OCI-LY7 (cell line): ENCODE measurements at regions not wholly inside any gene's neighbourhood (a gene's known extent, or its start where the extent isn't known, plus 50 kb on each side); places are given as distances from the start of the nearest gene placed in this dataset.

Experiments
- BruUV-seq: library from RNA; stranded (reverse); fragments of 400-500 nt; replicated peaks from 2 replicates; lab custom pipeline; 2021; lab: Mats Ljungman, UMichigan
- CTCF ChIA-PET: fragments of 300-600 bp; sonication (Branson Sonifier 250); formaldehyde crosslinking; loops from one replicate; lab custom pipeline; 2022; ENCODE audit warnings: antibody characterized with exemption; ENCODE audit not compliant: unreplicated experiment; lab: Charles Lee
- POLR2A ChIA-PET: fragments of 300-600 bp; sonication (Branson Sonifier 250); formaldehyde crosslinking; loops from one replicate; lab custom pipeline; 2022; ENCODE audit warnings: antibody characterized with exemption; lab: Charles Lee
- DNase-seq: peaks from one replicate; pipeline ENCODE4 v3.0.0-alpha.2; 2015; ENCODE audit warnings: low spot score
- H2AFZ ChIP-seq: fragments of 200-600 bp; sonication (generic), shearing (Covaris generic); 2 replicates; pipeline ENCODE4 v1.6.1; 2014; ENCODE audit warnings: mild to moderate bottlenecking, antibody characterized with exemption, low read length, moderate library complexity
- H3K27ac ChIP-seq: fragments of 200-600 bp; sonication (generic); 2 replicates; pipeline ENCODE4 v1.5.1; 2014; ENCODE audit warnings: mixed run types, low read depth, mild to moderate bottlenecking, moderate library complexity, low read length, inconsistent platforms; ENCODE audit not compliant: poor library complexity, severe bottlenecking
- H3K36me3 ChIP-seq: fragments of 200-600 bp; sonication (generic); 2 replicates; pipeline ENCODE4 v1.6.1; 2014; ENCODE audit warnings: mild to moderate bottlenecking, antibody characterized with exemption, low read length, moderate library complexity, mixed read lengths; ENCODE audit not compliant: insufficient read depth
- H3K4me1 ChIP-seq: fragments of 200-600 bp; sonication (generic); 2 replicates; pipeline ENCODE4 v1.5.1; 2014; ENCODE audit warnings: mild to moderate bottlenecking, low read length; ENCODE audit not compliant: insufficient read depth, poor library complexity, severe bottlenecking
- H3K4me2 ChIP-seq: fragments of 200-600 bp; sonication (generic); 2 replicates; pipeline ENCODE4 v1.6.1; 2014; ENCODE audit warnings: mild to moderate bottlenecking, low read length
- H3K4me3 ChIP-seq: fragments of 200-600 bp; sonication (generic); 2 replicates; pipeline ENCODE4 v1.5.1; 2014; ENCODE audit warnings: mild to moderate bottlenecking, low read depth, low read length; ENCODE audit not compliant: poor library complexity, severe bottlenecking
- H3K79me2 ChIP-seq: fragments of 200-600 bp; sonication (generic); 2 replicates; pipeline ENCODE4 v1.6.1; 2016; ENCODE audit warnings: low read depth, mild to moderate bottlenecking, low read length, moderate library complexity, mixed read lengths; ENCODE audit not compliant: insufficient read depth
- H3K9me2 ChIP-seq: fragments of 200-600 bp; sonication (generic); 2 replicates; pipeline ENCODE4 v1.6.1; 2016; ENCODE audit warnings: mild to moderate bottlenecking, low read length, mixed read lengths; ENCODE audit not compliant: insufficient read depth
- H3K9me3 ChIP-seq: fragments of 200-600 bp; sonication (generic); 2 replicates; pipeline ENCODE4 v1.6.1; 2014; ENCODE audit warnings: mild to moderate bottlenecking, mixed run types, low read length, mixed read lengths
- H4K20me1 ChIP-seq: fragments of 200-600 bp; sonication (generic); 2 replicates; pipeline ENCODE4 v1.6.1; 2014; ENCODE audit warnings: mild to moderate bottlenecking, antibody characterized with exemption, low read length, moderate library complexity, mixed read lengths; ENCODE audit not compliant: insufficient read depth
- CTCF ChIP-seq: fragments of 200-600 bp; sonication (generic); conservative IDR thresholded peaks from 2 replicates; pipeline ENCODE4 v1.5.1; 2014; ENCODE audit warnings: mild to moderate bottlenecking, antibody characterized with exemption, low read length, moderate library complexity, mixed read lengths
- EZH2phosphoT487 ChIP-seq: fragments of 200-600 bp; sonication (generic); IDR thresholded peaks from 2 replicates; pipeline ENCODE4 v1.6.1; 2018; ENCODE audit warnings: low read depth, borderline replicate concordance, mild to moderate bottlenecking, mixed run types, antibody characterized with exemption, low read length, moderate library complexity, mixed read lengths
- intact Hi-C: fragments of 100-400 bp; cut with micrococcal nuclease; formaldehyde crosslinking; loops from one replicate; pipeline ENCODE4 v1.10.0; 2022; ENCODE audit not compliant: unreplicated experiment

GRCh38 chr1:69506311-69506710, 61.4 kb upstream of the LRRC7 start:
- ChIA-PET POLR2A (no interaction called here), CTCF (no interaction called here)
- H3K36me3 ChIP-seq = no peaks in the 10 kb centered on the region
- no peak for DNase-seq
- no peaks in the 10 kb centered on the region for H3K4me1 ChIP-seq
- TF ChIP-seq CTCF (no peak), EZH2phosphoT487 (no peak)
- no peak overlapping the region for H2AFZ ChIP-seq
- H3K4me3 ChIP-seq = no peak overlapping the region
- no peaks in the 10 kb centered on the region for H3K79me2 ChIP-seq
- H3K9me2 ChIP-seq = no peaks in the 10 kb centered on the region
- H3K27ac ChIP-seq = no peak overlapping the region
- no peak overlapping the region for H3K4me2 ChIP-seq
- no peaks in the 10 kb centered on the region for H3K9me3 ChIP-seq
- intact Hi-C loops = no loop called here
- BruUV-seq = no TSS peak
- no peaks in the 10 kb centered on the region for H4K20me1 ChIP-seq

- no TSS peak for BruUV-seq
- H3K4me3 ChIP-seq = no peak overlapping the region
- no peak overlapping the region for H3K27ac ChIP-seq
- H3K79me2 ChIP-seq = no peaks in the 10 kb centered on the region
- POLR2A ChIA-PET = interaction anchor here (0.6 kb wide), 1 partner anchor 26 kb away, joined by 3 read pairs; no protein-coding TSS in a partner anchor
- no peaks in the 10 kb centered on the region for H4K20me1 ChIP-seq
- CTCF ChIA-PET = no interaction called here
- H3K9me3 ChIP-seq = no peaks in the 10 kb centered on the region
- no peak for DNase-seq
- H2AFZ ChIP-seq = no peak overlapping the region
- TF ChIP-seq EZH2phosphoT487 (no peak), CTCF (no peak)
- no peaks in the 10 kb centered on the region for H3K4me1 ChIP-seq
- no peaks in the 10 kb centered on the region for H3K36me3 ChIP-seq
- no peaks in the 10 kb centered on the region for H3K9me2 ChIP-seq
- intact Hi-C loops = no loop called here
- no peak overlapping the region for H3K4me2 ChIP-seq
Observed at GRCh38 chr1:69506721-69507120, 61.0 kb upstream of the LRRC7 start.

- no peak for DNase-seq
- no TSS peak for BruUV-seq
- H3K9me3 ChIP-seq = no peaks in the 10 kb centered on the region
- no peaks in the 10 kb centered on the region for H3K36me3 ChIP-seq
- no peaks in the 10 kb centered on the region for H3K9me2 ChIP-seq
- no peaks in the 10 kb centered on the region for H3K4me1 ChIP-seq
- intact Hi-C loops = no loop called here
- no peaks in the 10 kb centered on the region for H4K20me1 ChIP-seq
- no peak overlapping the region for H3K27ac ChIP-seq
- H3K4me3 ChIP-seq = no peak overlapping the region
- no peak overlapping the region for H2AFZ ChIP-seq
- TF ChIP-seq EZH2phosphoT487 (no peak), CTCF (no peak)
- ChIA-PET CTCF (no interaction called here), POLR2A (no interaction called here)
- H3K4me2 ChIP-seq = no peak overlapping the region
- H3K79me2 ChIP-seq = no peaks in the 10 kb centered on the region
Observed at GRCh38 chr1:69510026-69510425, 57.7 kb upstream of the LRRC7 start.
